Epithelial cell of esophagus (primary cell): ENCODE measurements at regions not wholly inside any gene's neighbourhood (a gene's known extent, or its start where the extent isn't known, plus 50 kb on each side); places are given as distances from the start of the nearest gene placed in this dataset.

Source experiments
- DNase-seq: peaks from one replicate; pipeline ENCODE4 v3.0.0; 2010; ENCODE audit warnings: low read depth
- H3K4me3 ChIP-seq: 2 replicates; pipeline ENCODE4 v1.5.1; 2011; ENCODE audit warnings: mild to moderate bottlenecking, low read length, control low read depth
- TF ChIP-seq, protein P1 (sequence below): IDR thresholded peaks from 2 replicates; pipeline ENCODE4 v1.5.1; 2011; ENCODE audit warnings: low read depth, mild to moderate bottlenecking, low read length, control low read depth, inconsistent platforms; ENCODE audit not compliant: insufficient read depth; ENCODE audit errors: missing control alignments

- no peak overlapping the region for H3K4me3 ChIP-seq
- no peak for DNase-seq
- TF ChIP-seq, protein P1, sequence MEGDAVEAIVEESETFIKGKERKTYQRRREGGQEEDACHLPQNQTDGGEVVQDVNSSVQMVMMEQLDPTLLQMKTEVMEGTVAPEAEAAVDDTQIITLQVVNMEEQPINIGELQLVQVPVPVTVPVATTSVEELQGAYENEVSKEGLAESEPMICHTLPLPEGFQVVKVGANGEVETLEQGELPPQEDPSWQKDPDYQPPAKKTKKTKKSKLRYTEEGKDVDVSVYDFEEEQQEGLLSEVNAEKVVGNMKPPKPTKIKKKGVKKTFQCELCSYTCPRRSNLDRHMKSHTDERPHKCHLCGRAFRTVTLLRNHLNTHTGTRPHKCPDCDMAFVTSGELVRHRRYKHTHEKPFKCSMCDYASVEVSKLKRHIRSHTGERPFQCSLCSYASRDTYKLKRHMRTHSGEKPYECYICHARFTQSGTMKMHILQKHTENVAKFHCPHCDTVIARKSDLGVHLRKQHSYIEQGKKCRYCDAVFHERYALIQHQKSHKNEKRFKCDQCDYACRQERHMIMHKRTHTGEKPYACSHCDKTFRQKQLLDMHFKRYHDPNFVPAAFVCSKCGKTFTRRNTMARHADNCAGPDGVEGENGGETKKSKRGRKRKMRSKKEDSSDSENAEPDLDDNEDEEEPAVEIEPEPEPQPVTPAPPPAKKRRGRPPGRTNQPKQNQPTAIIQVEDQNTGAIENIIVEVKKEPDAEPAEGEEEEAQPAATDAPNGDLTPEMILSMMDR, result no peak
These were observed 52.2 kb upstream of the C10orf90 start for GRCh38 chr10:126722726-126723125.

DNA sequence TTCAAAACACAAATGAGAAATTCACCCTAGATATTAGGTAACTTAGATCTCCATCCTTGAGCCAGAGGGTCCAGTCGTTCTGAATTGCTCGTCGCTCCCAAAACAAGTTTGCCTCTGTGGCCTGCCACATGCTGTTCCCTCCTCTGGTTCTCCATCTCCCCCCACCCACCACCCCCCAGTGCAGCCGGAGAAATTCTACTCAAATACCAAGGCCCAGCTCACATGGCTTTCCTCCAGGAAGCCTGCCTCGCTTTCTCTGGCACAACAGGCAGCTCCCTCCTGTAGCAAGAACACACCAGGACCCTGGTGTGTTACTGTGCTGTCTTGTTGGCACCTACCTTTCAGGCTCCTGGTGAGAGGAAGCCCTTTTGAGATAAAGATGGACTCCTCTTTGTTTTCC is 52.7 kb upstream of the C10orf90 start:
- H3K4me3 ChIP-seq, result no peak overlapping the region
- TF ChIP-seq, protein P1, result no peak
- no peak for DNase-seq

GRCh38 chr10:126729314-126729870 is 58.9 kb upstream of the C10orf90 start:
- DNase-seq, result no peak
- no peak overlapping the region for H3K4me3 ChIP-seq
- TF ChIP-seq, protein P1, result no peak

DNA sequence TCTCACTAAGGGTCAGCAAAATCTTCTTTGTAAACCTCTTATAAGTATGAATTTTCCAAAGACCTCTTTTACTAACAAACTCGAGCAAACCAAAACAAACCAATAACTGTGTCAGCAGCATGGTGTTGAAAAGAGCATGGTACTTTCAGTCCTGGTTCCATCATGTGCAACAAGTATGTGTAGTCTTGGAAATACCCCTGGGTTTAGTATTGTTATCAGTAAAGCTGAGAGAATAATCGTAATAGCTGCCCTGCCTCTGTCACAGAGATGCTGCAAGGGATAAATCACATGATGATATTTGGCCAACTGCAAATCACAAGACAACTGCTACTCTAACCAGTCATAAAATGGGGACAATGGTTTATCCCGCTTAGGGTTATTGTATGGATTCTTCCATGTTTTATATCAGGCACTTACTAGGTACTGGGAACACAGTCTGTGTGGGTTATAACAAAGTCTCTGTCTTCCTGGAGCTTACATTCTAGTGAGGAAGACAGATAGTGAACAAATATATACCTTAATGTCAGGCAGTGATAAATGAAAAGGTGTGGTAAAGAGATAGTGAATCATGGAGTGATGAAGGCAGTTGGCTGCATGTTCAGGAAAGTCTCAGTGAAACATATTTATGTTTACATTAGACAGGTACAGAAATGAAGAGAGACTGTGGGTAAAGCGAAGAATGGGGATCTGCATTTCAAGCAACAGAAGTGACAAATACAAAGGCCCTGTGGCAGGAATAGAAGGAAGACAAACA is 60.5 kb upstream of the C10orf90 start:
- TF ChIP-seq, protein P1, result no peak
- no peak overlapping the region for H3K4me3 ChIP-seq
- DNase-seq, result peak; percentile 42

- no peak for DNase-seq
- TF ChIP-seq, protein P1, result no peak
- no peak overlapping the region for H3K4me3 ChIP-seq
These were observed 61.1 kb upstream of the C10orf90 start for GRCh38 chr10:126731610-126731990.

- peak; percentile 11 for DNase-seq
- TF ChIP-seq, protein P1, result no peak
- no peak overlapping the region for H3K4me3 ChIP-seq
These were observed 61.8 kb upstream of the C10orf90 start for GRCh38 chr10:126732308-126732707.

DNA sequence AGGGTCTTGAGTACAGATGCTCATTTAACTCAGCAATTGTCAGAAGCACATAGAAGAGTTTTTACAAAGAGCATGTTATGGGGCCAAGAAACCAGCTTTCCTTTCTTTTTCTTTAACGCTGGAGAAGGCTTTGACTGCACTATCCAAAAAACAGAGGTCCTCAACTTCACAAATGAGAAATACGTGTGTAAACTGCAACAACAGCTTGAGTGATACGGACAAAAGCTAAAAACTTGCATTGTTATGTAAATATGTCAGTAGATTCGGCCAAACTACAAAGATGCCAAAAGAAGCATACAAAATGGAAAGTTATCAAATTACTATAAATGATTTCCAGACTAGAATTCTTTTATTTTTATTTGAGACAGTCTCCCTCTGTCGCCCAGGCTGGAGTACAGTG is 62.4 kb upstream of the C10orf90 start:
- DNase-seq, result no peak
- no peak overlapping the region for H3K4me3 ChIP-seq
- TF ChIP-seq, protein P1, result no peak
